ENCODE measurements at regions not wholly inside any gene's neighbourhood (a gene's known extent, or its start where the extent isn't known, plus 50 kb on each side); places are given as distances from the start of the nearest gene placed in this dataset.

DNA sequence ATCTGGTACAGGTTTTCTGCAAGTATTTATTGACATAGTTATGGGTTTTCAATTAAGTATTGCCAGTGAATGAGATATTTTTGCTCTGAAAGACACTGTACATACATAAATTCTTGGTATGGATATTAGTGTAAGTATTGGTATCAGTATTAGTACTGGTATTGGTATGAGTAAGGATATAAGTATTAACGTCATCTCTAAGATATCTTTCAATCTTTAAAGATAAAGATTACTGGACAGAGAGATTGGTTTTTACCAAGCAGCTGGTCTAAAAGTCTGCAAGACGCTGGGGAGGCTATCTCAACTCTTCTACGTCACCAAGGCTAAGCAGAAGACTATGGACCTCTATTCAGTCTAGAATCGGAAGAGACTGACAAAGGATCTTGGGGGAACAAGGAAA, 234.5 kb downstream of the NXPE2 start:
- Histone ChIP-seq H3K27me3 (no peaks in the 10 kb centered on the region), H3K9me3 (no peaks in the 10 kb centered on the region), H3K4me1 (no peaks in the 10 kb centered on the region), H3K36me3 (no peaks in the 10 kb centered on the region), H3K4me3 (no peak overlapping the region), H3K27ac (no peak overlapping the region)
- no peak for DNase-seq
- TF ChIP-seq, protein P1, sequence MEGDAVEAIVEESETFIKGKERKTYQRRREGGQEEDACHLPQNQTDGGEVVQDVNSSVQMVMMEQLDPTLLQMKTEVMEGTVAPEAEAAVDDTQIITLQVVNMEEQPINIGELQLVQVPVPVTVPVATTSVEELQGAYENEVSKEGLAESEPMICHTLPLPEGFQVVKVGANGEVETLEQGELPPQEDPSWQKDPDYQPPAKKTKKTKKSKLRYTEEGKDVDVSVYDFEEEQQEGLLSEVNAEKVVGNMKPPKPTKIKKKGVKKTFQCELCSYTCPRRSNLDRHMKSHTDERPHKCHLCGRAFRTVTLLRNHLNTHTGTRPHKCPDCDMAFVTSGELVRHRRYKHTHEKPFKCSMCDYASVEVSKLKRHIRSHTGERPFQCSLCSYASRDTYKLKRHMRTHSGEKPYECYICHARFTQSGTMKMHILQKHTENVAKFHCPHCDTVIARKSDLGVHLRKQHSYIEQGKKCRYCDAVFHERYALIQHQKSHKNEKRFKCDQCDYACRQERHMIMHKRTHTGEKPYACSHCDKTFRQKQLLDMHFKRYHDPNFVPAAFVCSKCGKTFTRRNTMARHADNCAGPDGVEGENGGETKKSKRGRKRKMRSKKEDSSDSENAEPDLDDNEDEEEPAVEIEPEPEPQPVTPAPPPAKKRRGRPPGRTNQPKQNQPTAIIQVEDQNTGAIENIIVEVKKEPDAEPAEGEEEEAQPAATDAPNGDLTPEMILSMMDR (IDR thresholded peaks at IDR 0.05) = no peak
- no peak for TF ChIP-seq POLR2A (IDR thresholded peaks at IDR 0.05)

DNA sequence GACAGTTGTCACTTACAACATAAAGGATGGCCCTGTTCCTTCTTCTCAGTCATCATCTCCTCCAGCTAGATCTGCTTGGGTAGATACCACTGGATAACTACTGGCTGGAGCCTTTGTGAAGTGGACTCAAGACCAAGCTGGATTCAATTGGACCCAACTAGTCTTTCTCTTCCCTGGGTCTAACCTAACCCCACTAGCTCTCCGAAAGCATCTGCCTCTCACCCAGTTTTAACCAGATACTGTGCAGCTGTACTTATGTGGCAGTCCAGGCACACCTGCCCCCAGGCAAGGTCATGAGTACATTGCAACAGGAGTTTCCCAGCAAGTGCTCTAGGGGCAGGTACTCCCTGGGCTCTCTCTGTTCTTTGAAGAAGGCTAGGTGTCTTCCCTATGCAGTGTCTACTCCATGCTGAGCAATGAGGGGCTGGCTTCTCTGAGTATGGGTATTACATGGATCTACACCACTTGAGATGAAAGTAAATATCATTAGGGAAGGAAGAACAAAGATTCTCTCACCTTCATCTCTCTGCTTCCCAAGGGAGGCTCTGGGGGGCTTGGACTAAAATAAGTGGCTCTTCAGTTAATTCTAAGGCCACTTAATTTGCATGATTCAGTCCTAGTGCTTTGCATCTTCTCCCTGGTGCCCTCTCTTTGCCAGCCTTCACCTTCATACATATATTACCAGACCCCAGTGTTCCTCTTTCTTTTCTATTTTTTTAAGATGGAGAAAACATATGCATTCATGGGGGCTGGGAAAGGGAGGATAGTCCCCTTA, 236.1 kb downstream of the NXPE2 start:
- no peaks in the 10 kb centered on the region for H3K27me3 ChIP-seq
- no peaks in the 10 kb centered on the region for H3K9me3 ChIP-seq
- DNase-seq = no peak
- no peaks in the 10 kb centered on the region for H3K36me3 ChIP-seq
- no peak overlapping the region for H3K4me3 ChIP-seq
- no peak overlapping the region for H3K27ac ChIP-seq
- H3K4me1 ChIP-seq = no peaks in the 10 kb centered on the region
- TF ChIP-seq POLR2A (IDR thresholded peaks at IDR 0.05) = no peak
- TF ChIP-seq, protein P1 (IDR thresholded peaks at IDR 0.05) = no peak

DNA sequence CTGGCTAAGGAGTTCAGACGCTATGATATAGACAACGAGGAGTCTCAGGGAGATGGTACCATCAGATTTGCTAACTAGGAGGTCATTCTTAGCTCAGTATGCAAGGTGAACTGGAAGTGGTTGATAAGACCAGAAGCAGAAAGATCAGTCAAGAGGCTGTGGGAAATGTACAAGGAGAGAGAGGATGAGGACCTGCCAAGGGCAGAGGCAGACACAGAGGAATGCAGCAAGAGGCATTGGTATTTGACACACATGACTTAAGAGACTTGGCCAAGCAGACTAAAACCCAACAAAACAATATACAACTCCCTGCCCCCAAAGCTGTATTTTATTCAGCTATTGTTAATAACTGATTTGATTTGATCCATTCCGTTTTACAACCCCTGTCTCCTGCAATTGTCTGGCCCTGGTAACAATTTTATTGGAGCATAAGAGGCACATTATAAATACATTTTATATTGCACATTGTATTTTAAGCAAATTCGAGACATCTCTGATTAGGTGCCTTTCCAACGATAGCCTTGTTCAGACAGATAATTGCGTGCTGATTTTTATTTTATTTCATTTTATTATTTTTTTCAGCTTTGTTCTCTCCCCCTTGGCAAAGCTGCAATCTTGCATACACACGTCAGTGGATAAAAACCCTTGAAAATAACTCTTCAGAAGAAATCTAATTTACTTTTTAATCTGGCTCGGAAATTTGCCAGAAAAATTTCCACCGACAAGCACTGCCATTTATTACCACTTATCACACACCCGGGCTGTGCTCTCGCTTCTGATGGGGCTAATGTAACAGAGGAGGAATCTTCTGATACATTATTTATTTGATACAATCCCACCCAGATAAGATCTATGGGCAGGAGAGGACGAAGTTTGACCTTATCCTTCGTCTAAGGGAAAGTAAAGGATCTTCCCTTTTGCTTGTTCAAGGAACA, 237.8 kb downstream of the NXPE2 start:
- Histone ChIP-seq H3K36me3 (no peaks in the 10 kb centered on the region), H3K4me1 (no peaks in the 10 kb centered on the region), H3K27me3 (no peaks in the 10 kb centered on the region), H3K4me3 (no peak overlapping the region), H3K27ac (no peak overlapping the region), H3K9me3 (no peaks in the 10 kb centered on the region)
- TF ChIP-seq, protein P1 (IDR thresholded peaks at IDR 0.05) = no peak
- no peak for TF ChIP-seq POLR2A (IDR thresholded peaks at IDR 0.05)
- DNase-seq = no peak

DNA sequence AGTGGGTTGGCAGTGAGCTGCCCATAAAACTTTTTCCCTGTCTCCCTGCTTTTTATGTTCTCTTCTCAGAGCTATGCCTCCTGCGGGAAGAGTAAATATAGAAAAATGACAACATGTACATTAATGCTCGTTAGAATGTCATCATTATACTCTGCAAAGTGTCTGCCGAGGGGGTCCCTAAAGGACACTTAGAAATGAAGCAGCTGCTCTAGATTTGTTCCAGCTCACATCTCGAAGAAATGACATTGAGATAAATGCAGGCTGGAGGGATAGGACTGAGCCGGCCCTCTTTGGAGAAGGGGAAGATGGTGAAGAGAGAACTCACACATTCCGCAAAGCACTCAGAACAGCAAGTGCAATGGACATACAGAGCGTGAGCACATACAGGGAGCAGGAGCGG, 240.0 kb downstream of the NXPE2 start:
- TF ChIP-seq POLR2A (IDR thresholded peaks at IDR 0.05) = no peak
- TF ChIP-seq, protein P1 (IDR thresholded peaks at IDR 0.05) = no peak
- Histone ChIP-seq H3K9me3 (no peaks in the 10 kb centered on the region), H3K27ac (no peak overlapping the region), H3K27me3 (no peaks in the 10 kb centered on the region), H3K4me1 (no peaks in the 10 kb centered on the region), H3K4me3 (no peak overlapping the region), H3K36me3 (no peaks in the 10 kb centered on the region)
- DNase-seq = no peak

DNA sequence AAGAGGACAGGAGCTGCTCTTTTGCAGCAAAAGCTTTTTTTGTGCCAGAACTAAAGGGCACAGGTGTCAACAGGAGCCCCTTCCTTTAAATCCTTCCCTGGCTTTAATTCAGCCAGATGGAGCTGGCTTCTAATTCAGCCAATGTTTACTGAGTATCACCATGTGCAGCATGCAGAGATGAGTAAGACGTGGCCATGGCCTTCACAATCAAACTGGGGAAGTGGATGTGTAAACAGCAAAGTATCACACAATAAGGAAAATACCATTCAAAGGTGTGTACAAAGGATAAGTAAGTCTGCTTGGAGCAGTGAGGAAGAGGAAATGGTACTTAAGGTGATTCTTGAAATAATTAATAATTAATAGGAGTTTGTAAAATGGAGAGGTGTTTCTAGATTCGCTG, 243.4 kb downstream of the NXPE2 start:
- Histone ChIP-seq H3K9me3 (no peaks in the 10 kb centered on the region), H3K4me3 (no peak overlapping the region), H3K4me1 (no peaks in the 10 kb centered on the region), H3K36me3 (no peaks in the 10 kb centered on the region), H3K27me3 (no peaks in the 10 kb centered on the region), H3K27ac (no peak overlapping the region)
- TF ChIP-seq, protein P1 (IDR thresholded peaks at IDR 0.05) = no peak
- TF ChIP-seq POLR2A (IDR thresholded peaks at IDR 0.05) = no peak
- DNase-seq = no peak

Data from Peyer's patch (tissue), 4 donors.